NCI-H345 treated with DMSO at 0.1 percent for 48 hours (cell line): ENCODE measurements at regions not wholly inside any gene's neighbourhood (a gene's known extent, or its start where the extent isn't known, plus 50 kb on each side); places are given as distances from the start of the nearest gene placed in this dataset.
A peak's percentile ranks its signal among the peaks of the same experiment; 100 is the strongest.
"Not testable (repeated sequence)": the region's sequence is repeated elsewhere in the genome, so short reads cannot be mapped to it uniquely, and the experiment has no call there.

ENCODE experiments used
- DNase-seq: peaks from one replicate; lab custom pipeline; 2025; ENCODE audit not compliant: unreplicated experiment; lab: John Stamatoyannopoulos, UW

GRCh38 chrX:151042842-151043241, 59.7 kb downstream of the HMGB3 start:
- no peak for DNase-seq

GRCh38 chrX:151066373-151066772, 83.2 kb downstream of the HMGB3 start:
- DNase-seq, result not testable (repeated sequence)

DNA sequence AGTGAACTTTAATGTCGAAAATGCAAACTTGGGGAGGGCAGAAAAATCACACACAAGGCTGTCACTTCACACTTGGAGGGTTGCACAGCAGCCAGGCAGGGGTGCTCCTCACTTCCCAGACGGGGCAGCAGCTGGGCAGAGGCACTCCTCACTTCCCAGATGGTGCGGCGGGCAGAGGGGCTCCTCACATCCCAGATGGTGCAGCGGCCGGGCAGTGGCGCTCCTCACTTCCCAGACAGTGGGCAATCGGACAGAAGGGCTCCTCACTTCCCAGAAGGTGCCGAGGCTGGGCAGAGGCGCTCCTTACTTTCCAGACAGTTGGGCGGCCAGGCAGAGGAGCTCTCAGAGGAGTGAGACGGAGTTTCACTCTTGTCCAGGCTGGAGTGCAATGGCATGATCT, 90.6 kb downstream of the HMGB3 start:
- DNase-seq, result no peak

GRCh38 chrX:151081016-151081415, 95.4 kb upstream of the GPR50 start:
- no peak for DNase-seq

DNA sequence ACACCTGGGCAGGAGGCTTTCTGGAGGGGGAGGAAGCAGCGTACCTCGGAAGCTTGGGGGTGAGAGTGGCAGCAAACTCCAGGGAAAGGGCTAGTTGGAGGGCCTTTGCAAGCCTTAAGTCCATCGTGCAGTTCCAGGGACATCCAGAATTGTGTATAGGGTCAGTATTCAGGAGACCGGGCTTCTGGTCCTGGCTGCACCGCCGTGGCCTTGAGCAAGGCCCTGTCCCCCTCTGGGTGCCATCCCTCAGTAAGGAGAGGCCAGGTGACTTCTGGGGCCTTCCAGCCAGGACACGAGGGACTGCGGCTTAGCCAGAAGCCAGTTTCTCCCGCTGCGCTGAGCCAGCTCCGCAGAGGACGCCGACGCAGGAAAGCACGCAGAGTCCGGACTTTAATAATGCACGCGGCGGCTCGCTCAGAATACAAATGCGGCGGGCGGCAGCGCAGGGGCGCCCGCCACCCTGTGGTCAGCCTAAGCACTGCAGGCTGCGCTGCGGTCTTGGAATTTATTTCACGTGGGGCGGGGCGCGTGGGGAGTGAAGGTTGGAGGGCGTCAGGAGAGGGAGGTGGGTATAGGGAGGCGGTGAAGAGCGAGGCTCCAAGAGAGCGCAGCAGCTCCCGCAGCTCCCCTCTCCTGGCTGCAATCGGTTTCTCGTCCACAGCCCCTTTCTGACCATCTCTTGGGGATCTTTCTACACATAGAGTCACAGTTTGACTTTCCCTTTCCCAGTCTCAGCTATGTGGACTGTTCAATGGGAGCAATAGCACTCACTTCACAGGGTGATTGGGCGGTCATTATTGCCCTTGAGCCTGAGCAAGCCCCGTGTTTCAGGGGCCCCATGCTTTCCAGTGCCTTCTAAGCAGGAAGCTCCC, 94.1 kb upstream of the GPR50 start:
- DNase-seq, result peak; percentile 31

GRCh38 chrX:151084454-151084853, 91.9 kb upstream of the GPR50 start:
- no peak for DNase-seq

- DNase-seq, result no peak
These were observed 91.2 kb upstream of the GPR50 start for GRCh38 chrX:151085207-151085606.

DNA sequence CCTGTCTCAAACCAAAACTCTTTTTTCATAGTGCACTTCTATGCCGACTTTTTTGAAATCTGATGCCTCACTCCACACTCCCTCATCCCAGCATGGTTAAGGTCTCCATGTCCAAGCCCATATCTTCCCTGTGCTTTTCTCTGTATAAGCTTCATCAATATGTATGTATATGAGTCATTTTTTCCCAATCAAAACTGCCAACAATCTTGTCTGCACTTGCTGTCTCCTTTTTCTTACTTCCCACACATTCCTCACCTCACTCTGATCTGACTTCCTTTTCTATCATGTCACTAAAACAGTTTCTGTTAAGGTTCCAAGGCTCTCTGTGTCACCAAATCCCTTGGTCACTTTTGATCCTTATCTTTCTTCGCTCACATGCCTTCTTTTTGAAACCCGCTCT, 88.2 kb upstream of the GPR50 start:
- no peak for DNase-seq

- DNase-seq, result no peak
These were observed 77.4 kb upstream of the GPR50 start for GRCh38 chrX:151099001-151099400.

- no peak for DNase-seq
These were observed 75.6 kb upstream of the GPR50 start for GRCh38 chrX:151100799-151101198.

- DNase-seq, result not testable (repeated sequence)
These were observed 63.2 kb upstream of the GPR50 start for GRCh38 chrX:151113200-151113599.
